Activated CD4-positive, alpha-beta T cell treated with anti-CD3 and anti-CD28 coated beads for 4 hours (primary cell): ENCODE measurements at regions not wholly inside any gene's neighbourhood (a gene's known extent, or its start where the extent isn't known, plus 50 kb on each side); places are given as distances from the start of the nearest gene placed in this dataset.

Source experiments
- DNase-seq, 2 donors: peaks; one replicate each; pipeline ENCODE4 v3.0.0-alpha.2; 2020

GRCh38 chr16:55242667-55243066, 81.3 kb upstream of the IRX6 start:
- DNase-seq: no peak

GRCh38 chr16:55248058-55248457, 75.9 kb upstream of the IRX6 start:
- no peak for DNase-seq

- no peak for DNase-seq
Observed at GRCh38 chr16:55248494-55248893, 75.5 kb upstream of the IRX6 start.

GRCh38 chr16:55249361-55249760, 74.6 kb upstream of the IRX6 start:
- no peak for DNase-seq

GRCh38 chr16:55249936-55250335, 74.1 kb upstream of the IRX6 start:
- no peak for DNase-seq

GRCh38 chr16:55250701-55251100, 73.3 kb upstream of the IRX6 start:
- DNase-seq: no peak

- no peak for DNase-seq
Observed at GRCh38 chr16:55251151-55251550, 72.9 kb upstream of the IRX6 start.

GRCh38 chr16:55252577-55252976, 71.4 kb upstream of the IRX6 start:
- DNase-seq: no peak

- no peak for DNase-seq
Observed at GRCh38 chr16:55253987-55254386, 70.0 kb upstream of the IRX6 start.

GRCh38 chr16:55255733-55256282, 68.2 kb upstream of the IRX6 start:
- DNase-seq: no peak

- no peak for DNase-seq
Observed at GRCh38 chr16:55256412-55257016, 67.5 kb upstream of the IRX6 start.

GRCh38 chr16:55257966-55258613, 65.9 kb upstream of the IRX6 start:
- peak in 1 of 2 donors; percentile 12 for DNase-seq

GRCh38 chr16:55261301-55261700, 62.7 kb upstream of the IRX6 start:
- DNase-seq: no peak

GRCh38 chr16:55263271-55264250, 60.4 kb upstream of the IRX6 start:
- no peak for DNase-seq

GRCh38 chr16:55264949-55265348, 59.1 kb upstream of the IRX6 start:
- DNase-seq: no peak

GRCh38 chr16:55265926-55266325, 58.1 kb upstream of the IRX6 start:
- no peak for DNase-seq

GRCh38 chr16:55271945-55272513, 52.0 kb upstream of the IRX6 start:
- no peak for DNase-seq

GRCh38 chr16:55272744-55273143, 51.3 kb upstream of the IRX6 start:
- DNase-seq: no peak

- no peak for DNase-seq
Observed at GRCh38 chr16:55273356-55273755, 50.6 kb upstream of the IRX6 start.

GRCh38 chr16:55273959-55274358, 50.0 kb upstream of the IRX6 start:
- DNase-seq: no peak
